Stimulated activated CD4-positive, alpha-beta T cell treated with anti-CD3 and anti-CD28 coated beads, Interleukin-2, amount 100 ng/mL, for 4 hours (primary cell): ENCODE measurements at regions not wholly inside any gene's neighbourhood (a gene's known extent, or its start where the extent isn't known, plus 50 kb on each side); places are given as distances from the start of the nearest gene placed in this dataset.
A peak's percentile ranks its signal among the peaks of the same experiment; 100 is the strongest.

Experiments
- DNase-seq: peaks from one replicate; pipeline ENCODE4 v3.0.0-alpha.2; 2020; ENCODE audit warnings: low read depth

- no peak for DNase-seq
These were observed 131.6 kb downstream of the TPRA1 start for GRCh38 chr3:127458696-127459604.

- DNase-seq = no peak
These were observed 132.9 kb downstream of the TPRA1 start for GRCh38 chr3:127457546-127458145.

- DNase-seq = no peak
These were observed 133.4 kb downstream of the TPRA1 start for GRCh38 chr3:127457094-127457475.

GRCh38 chr3:127456471-127457093 lies 134.0 kb downstream of the TPRA1 start:
- DNase-seq = no peak

GRCh38 chr3:127455541-127456450 lies 134.7 kb downstream of the TPRA1 start:
- peak; percentile 14 for DNase-seq

- no peak for DNase-seq
These were observed 135.6 kb downstream of the TPRA1 start for GRCh38 chr3:127454968-127455367.

- no peak for DNase-seq
These were observed 136.5 kb downstream of the TPRA1 start for GRCh38 chr3:127454051-127454450.

GRCh38 chr3:127452321-127452821 lies 138.2 kb downstream of the TPRA1 start:
- DNase-seq = no peak

- no peak for DNase-seq
These were observed 139.2 kb downstream of the TPRA1 start for GRCh38 chr3:127451321-127451720.

GRCh38 chr3:127450331-127450730 lies 140.2 kb downstream of the TPRA1 start:
- no peak for DNase-seq

GRCh38 chr3:127449486-127450212 lies 140.9 kb downstream of the TPRA1 start:
- no peak for DNase-seq

GRCh38 chr3:127448671-127449070 lies 141.9 kb downstream of the TPRA1 start:
- DNase-seq = no peak

- DNase-seq = no peak
These were observed 142.4 kb downstream of the TPRA1 start for GRCh38 chr3:127448161-127448561.

- DNase-seq = no peak
These were observed 143.8 kb downstream of the TPRA1 start for GRCh38 chr3:127446756-127447155.

- DNase-seq = no peak
These were observed 144.8 kb downstream of the TPRA1 start for GRCh38 chr3:127445581-127446343.

- no peak for DNase-seq
These were observed 145.8 kb downstream of the TPRA1 start for GRCh38 chr3:127444761-127445160.

GRCh38 chr3:127443581-127444375 lies 146.8 kb downstream of the TPRA1 start:
- no peak for DNase-seq

- DNase-seq = no peak
These were observed 148.0 kb downstream of the TPRA1 start for GRCh38 chr3:127442506-127442905.

GRCh38 chr3:127441764-127442163 lies 148.8 kb downstream of the TPRA1 start:
- DNase-seq = no peak
